AG20443 (cell line): ENCODE measurements at regions not wholly inside any gene's neighbourhood (a gene's known extent, or its start where the extent isn't known, plus 50 kb on each side); places are given as distances from the start of the nearest gene placed in this dataset.

Source experiments
- DNase-seq: peaks from one replicate; pipeline ENCODE4 v3.0.0; 2012; ENCODE audit warnings: low spot score, mixed read lengths

DNA sequence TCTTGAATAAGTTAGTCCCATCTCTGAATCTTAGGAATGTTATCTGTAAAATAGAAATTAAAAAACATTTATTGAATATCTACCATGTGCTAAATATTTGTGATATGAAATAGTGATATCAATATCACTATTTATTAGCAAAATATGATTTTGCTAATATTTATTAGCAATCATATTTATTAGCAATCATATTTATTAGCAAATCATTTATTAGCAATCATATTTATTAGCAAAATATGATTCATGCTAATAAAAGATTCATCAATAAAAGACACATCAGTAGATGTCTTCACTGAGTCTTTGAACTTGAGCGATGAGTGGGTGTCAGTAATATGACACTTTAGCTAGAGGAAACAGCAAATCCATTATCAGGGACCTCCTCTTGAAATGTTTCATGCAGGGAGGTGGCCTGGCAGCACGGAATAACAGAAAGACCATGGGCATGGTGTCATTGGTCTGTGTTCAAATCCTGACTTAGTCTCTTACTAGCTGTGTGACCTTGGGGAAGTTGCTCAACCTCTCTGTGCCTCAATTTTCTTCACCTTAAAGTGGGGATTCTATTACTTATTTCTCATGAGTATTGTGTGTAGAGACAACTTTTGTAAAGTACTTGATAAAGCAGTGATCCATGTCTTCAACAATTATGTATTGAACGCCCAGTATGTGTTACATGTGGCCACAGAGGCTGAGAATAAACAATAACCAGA, 456.2 kb upstream of the MEX3C start:
- no peak for DNase-seq

DNA sequence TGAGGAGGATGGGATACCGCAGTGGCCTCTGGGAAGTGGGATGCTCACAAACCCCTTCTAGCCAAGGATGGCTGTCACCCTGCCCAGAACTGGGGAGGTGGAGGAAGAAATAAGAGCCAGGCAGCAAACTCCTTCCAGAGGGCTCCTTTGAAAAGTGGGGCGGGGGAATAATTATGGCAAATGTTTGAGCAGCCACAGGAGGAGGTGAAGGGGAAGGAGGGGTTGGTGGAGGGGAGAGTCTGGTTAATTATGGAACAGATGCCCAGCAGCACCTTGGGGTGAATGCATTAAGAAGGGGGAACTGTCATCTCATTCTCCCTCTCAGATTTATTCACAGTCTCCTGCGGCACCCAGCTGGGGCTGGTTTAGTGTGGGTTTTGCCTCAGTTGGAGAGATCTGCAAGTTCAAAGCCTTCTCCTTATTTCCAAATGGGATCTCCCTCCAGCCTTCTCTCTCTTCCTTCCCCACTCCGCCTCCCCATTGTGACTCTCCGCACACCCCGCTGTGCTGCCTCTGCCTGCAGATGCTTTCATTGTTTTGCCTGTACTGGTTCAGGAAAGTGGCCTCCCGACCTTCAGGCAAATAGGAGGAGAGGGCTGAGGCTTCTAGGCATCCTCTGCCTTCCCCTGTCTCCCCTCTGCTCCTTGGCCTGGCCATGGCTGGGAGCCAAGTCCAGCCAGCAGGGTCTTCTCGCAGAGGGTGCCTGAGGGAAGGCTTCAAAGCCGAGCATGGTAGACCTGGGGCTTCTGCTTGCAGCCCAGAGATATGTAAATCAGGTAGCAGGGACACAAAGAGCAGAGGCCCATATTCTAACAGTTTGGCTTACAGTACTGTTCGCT, 457.2 kb upstream of the MEX3C start:
- no peak for DNase-seq

DNA sequence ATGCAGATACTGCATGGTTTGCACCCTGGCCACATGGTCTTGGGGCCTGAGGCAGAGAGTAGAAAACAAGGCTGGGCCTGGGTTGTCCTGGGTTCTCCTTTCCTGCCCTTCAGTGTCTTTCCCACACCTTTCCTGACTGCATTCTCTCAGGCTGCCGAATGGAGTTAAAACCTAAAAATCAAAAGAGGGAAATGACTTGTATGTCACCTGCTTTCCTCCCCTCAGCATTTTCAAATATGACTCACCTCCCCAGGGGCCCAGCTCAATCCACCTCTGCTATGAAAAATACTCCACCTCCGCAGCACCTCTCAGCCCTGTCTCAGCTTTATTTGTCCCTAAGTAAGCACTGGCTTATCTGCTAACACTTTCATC, 457.8 kb upstream of the MEX3C start:
- no peak for DNase-seq

DNA sequence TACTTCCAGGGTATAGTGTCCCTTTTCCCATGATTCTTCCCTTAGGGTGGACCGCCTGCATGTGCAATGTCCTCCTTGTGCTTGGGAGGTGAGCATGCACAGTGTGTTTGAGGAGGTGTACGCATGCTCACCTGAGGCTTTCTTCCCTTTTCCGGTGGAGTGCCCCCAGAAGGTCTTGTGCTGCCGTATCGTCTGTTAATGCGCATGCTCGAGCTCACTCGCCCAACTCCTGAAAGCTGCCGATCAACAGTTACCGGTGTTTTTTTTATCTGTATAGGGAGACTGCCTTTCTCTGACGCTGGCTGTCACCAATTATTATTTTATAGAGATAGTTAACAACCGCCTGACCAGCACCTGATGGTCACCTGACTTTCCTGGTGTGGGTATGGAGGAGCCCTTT, 458.8 kb upstream of the MEX3C start:
- no peak for DNase-seq

DNA sequence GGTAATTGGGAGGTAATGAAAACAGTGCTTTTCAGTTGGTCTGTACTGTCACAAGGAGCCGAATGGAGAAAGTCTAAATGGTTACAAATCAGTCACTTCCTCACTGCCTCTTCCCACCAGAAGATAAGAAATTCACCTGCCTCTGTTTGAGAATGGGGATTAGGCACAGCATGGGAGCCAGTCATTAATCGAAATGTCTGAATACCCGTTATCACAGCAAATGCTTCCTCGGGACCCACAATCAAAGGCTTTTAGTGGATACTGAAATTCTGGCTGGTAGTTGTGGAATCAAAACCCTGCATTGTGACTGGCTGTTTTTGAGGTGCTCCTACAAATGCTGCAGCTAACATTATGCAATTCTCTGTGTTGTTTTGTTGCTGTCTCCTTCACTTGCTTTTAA, 461.0 kb upstream of the MEX3C start:
- no peak for DNase-seq

DNA sequence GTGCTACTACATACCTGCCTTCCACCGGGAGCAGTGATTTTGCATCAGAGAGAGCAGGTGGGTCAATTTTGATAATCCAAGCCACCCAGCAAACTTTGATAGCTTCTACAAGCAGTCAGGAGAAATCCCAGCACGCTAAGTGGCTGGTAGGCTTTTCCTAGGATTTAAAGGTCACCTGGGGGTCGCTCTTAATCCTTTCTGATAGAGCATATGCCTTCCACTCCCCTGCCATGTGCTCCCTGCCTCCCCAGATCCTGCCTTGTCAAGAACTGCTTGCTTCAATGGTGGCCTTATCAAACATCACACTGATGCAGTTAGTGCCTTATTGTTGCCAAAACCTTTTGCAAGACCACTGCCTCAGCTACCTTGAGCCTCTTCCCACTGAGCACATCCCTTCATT, 462.3 kb upstream of the MEX3C start:
- no peak for DNase-seq

DNA sequence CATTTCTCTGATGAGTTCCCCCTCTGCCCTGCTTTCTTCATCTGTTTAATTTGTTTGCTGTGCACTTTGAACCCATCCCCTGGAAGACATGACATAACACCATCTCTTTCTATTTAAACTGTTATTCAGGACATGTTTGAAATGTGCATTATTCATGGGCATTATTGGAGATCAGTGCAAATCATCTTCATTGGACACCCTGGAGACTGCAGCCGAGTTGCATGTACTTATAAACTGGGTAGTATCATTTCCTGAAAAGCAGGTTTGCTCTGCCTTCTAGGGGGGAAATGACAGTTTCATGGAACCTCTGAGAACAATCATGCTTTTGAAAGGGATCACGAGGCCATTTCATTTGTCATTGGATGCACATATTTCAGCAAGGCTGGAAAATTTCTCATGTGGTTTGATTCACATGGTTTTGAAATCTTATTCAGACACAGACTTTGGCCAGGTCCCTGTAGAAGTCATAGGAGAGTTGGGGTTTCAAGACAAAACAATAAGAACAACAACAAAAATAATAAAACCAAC, 462.8 kb upstream of the MEX3C start:
- DNase-seq = no peak

DNA sequence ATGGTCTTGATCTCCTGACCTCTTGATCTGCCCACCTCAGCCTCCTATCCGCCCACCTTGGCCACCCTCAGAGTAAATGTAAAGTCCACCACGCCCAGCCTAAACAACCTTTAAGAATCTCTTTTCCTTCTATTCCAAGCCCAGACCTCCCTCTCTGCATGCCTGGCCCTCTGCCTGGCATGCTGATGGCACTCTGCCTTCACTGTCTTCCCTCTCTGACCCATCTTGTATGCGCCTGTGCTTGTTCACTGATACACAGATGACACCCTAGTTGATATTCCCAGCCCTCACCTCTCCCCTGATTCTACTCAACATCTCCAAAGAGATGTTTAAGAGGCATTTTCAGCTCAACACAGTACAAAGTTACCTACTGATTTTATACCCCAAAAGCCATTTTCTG, 466.8 kb upstream of the MEX3C start:
- no peak for DNase-seq

DNA sequence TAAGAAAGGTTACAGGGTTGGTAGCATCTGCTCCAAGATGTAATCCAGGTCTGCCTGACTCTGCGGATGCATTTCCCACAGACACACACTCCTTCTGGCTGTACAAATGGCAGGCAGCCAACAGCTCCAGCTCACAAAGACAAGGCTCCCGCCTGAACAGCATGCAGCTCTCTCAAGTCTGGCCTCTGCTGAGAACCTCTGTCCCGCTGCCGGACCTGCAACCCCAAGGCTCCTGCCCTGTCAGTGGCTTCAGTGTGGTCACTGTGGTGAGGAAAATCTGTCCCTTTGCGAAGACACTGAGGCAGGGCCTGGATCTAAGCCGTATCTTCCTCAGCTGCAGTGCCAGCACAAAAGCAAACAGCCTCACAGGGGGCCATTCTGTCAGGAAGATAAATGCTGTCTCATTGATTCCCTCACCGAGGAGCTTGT, 469.3 kb upstream of the MEX3C start:
- DNase-seq = no peak

DNA sequence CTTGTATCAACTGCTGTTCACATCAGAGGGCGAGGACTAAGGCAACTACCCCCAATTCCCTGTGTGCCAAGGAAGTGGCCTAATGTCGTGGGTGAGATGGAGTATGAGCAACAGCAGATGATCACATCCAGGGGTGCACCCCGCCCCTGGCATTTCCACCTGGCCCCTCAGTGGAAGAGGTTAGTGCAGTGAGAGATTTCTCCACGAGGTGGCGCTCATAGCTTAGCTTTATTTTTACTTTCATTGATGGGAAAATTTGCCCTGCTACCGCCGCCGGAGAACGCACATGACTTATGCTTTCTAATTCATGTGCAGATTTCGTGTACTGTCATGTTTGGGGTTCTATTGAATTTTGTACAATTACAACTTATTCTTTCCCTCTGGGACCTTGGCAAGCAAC, 470.6 kb upstream of the MEX3C start:
- peak; percentile 59 for DNase-seq

DNA sequence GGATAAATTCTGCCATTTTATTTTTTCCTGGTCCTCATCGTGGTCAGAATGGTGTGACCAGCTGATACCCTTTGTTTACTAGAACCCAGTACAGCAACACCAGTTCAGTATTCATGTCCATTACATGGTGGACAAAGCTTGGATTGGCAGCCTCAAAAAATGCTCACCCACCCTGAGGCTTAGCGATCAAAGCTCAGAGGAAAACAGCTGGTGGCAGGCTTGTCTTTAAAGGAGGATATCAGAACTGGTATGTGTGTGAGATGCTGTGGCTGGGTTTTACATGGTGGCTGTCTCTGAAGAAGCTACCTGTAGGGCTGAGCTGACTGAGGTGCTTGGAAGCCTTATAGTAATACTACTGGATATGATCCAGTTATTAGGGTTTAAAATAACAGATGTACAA, 471.1 kb upstream of the MEX3C start:
- no peak for DNase-seq

DNA sequence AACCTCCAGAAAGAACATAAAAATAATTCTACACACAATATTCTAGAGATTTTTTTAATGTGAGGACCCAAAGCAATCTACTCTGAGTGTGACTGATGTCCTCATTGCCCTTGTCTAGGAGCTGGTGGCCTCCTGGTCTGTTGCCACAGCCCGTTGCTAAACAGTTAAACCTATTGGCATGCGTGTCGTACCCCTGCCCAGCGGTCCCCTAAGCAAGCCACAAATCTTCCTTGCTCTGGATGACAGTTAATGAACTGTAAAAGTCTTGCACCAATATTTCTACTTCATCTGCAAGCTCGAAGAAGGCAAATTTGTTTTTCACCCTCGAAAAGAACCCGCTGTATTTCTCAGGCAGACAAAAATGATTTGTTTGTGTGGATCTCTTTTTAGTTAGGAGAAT, 489.1 kb upstream of the MEX3C start:
- DNase-seq = no peak

DNA sequence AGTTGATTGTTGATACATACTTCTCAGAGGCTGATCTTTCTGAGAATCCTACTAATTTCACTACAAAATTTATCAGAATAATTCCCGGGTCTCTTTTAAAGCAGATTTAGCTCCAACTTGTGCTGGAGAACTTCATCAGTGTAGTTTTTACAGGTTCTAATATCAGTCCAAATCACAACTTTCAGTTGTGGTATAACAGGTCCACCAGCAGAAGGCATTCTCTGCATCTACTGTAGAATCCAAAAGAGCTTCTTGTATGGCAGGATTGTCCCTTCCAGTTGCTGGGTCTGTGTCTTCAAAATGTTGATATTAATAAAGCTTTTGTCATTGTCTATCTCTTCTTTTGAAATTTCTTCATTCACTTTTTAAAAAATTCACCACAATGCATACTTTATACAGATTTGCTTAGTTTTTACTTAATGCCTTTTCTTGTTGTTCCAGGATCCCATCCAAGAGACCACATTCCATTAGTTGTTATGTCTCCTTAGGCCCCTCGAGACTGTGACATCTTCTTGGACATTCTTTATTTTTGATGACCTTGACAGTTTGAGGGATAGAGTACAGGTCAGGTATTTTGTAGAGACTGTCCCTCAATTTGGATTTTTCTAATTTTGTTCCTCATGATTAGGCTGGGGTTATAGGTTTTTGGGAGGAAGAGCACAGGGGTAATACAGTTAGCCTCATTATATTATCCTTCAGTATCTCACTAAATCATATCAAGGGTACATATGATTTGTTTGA, 490.5 kb upstream of the MEX3C start:
- no peak for DNase-seq

DNA sequence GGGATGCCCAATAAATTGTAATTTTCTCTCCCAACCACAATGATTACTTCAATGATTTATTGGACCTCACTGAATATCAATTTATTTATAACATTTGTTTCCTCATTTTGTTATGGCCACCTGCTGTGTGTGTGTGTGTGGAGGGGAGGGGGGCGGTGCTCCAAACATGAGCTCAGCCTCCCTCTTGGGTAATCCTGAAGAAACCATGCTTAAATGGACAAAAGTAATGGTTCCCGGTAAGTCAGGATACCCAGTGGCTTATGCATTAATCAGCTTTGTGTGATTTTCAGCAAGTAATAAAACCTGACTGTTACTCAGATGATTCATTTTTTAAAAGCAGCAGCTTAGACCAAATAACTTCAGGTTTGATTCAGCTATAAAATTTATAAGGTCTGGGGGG, 495.1 kb upstream of the MEX3C start:
- no peak for DNase-seq

DNA sequence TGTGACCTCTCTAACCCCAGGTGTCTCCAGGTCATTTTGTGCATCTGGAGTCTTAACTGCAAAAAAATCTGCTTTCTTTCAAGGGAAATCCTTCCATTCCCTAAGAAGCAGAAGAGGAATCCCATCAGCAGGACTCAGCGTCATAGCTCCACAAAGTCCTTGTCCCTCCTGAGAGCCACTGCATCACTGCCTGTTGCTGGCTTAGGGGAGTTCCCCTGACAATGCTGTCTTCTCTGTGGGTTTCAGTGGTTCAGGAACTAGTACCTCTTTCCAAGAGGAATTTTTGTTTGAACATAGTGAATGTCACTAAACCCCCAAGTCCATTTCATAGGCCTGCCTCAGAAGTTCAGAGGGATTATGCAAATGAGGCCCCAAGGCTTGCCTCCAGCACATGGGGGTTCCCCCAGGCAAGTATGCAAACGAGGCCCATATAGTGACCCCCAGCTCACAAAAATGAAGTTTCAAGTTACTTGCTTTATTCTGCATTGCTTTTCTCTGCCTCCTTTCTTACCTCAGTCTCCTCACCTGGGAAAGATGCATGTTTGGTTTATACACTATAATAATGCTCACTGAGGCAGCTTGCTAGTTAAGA, 513.9 kb upstream of the MEX3C start:
- no peak for DNase-seq

DNA sequence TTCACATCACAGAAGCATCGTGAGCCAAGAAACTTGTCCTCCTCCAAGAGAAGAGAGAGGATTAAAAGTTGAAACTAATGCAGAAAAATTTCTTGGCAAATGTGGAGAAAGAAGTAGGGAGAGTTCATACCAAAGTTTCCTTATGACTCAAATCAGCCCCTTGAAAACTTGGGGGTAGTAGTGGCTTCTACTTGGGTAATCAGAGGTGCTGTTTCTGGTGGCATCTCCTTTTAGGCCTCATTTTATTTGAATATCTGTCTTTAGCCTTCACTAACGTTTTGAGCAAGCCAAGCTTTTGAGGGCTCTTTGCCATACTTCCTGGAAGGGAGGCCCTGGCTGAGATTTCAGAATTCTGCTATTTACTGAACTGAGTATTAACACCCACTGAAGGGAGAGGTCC, 515.3 kb upstream of the MEX3C start:
- no peak for DNase-seq

DNA sequence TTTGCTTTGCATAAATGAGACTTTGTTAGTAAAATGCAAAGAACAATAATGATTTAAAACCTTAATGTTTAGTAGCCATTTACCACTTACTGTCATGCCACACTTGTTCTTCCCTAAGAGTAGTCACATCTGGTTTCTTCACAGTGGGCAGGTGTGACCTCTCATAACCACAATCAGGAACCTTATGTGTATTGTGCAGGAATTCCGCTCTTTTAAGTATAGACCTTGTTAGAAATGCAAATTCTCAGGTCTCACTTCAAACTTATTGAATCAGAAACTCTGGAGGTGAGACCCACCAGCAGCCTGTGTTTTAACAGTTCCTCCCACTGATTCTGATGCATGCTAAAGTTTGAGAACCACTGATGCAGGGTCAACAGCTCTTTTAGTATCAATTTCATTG, 518.8 kb upstream of the MEX3C start:
- DNase-seq = no peak

DNA sequence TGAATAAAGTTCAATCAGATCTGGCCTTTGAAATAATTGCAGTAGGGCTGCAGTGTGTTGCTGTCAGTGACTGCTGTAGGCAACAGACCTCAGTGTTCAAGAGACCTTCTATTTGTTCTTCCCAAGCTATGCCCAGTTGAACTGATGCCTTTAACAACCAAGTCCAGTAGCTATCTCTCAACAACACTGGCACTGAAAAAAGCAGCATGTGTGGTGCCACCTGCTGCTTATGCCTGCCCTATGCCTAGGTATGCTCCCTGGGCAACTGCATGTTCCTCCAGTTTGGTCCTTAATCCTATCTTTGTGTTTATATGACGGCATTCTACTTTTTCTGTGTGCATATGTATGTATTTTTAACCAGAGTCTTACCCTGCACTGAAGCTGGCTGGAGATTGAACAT, 523.9 kb upstream of the MEX3C start:
- no peak for DNase-seq

DNA sequence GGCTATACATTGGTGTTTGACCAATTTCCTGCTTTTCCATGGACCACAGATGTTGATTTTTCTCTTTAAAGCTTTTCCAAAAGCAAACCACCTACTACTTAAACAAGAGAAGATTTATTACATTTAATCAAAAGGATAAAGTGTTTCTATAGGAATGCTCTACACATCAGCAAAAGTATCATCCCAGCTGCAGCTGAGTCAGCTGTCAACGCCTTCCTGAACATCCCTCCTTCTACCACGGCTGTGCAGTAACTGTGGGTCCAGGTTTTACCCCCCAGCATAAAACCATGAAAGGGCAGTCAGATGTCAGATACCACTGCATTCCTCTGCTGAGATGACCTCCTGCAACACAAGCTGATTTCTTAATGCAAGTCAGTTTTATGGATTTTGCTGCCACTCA, 524.5 kb upstream of the MEX3C start:
- no peak for DNase-seq

DNA sequence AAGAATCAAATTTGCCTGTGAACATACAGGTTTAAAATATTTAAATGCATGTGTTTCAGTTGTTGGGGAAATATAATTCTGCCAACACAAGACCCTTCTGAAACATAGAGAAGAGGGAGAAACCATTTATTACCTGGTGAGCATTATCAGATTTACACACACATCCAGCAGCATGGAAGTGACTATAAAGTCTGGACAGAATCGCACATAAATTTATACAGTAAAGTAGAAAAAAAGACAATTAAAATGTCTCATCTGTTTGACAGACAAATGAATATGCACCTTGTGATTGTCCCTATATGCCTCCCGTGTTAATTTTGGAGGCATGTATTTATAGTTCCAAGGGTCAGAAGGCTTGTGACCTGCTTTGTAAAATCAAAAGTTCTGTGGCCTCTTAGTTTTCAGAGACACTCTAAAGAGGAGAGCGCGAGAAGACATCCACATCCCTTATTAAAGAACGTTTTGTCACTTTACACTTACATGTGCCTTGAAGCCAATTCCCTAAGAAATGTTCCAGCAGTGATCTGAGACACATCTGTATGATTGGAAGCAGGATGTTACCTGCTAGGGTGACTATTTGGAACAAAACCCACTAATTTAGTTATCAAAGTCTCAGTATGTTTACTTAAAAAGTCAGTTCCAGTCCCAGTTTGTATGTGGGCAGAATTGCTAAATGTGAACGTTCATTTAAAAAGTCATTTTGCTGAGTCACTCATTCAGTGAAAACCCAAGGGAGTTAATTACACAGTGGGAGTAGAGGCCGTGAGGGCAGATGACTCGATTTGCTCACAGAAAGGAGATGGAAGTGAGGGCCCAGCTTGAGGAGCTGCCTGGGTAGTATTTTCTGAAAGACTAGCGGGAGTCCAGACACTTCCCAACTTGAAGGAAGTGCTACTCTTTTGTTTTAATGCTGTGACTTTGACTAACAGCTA, 527.6 kb upstream of the MEX3C start:
- DNase-seq = no peak

DNA sequence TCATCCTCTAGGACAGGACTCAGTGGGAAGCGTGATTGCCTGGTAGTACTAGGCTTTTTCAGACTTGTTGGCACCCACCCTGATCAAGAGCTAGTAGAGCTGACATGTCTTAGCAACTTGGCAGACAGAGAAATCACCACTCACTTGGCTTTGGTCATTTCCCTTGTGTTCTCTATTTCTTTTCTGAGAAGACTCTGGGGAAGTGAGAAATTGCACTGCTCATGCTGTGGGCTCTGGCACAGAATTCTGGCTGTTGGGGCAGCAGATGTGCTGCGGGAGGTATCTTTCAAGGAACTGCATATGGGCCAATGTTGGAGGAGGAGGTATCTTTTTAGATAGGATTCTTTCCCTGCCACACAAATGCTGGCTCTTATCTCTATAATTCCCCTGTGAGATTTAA, 529.1 kb upstream of the MEX3C start:
- no peak for DNase-seq
